NCI-H2196 treated with DMSO at 0.1 percent for 48 hours (cell line): ENCODE measurements at regions not wholly inside any gene's neighbourhood (a gene's known extent, or its start where the extent isn't known, plus 50 kb on each side); places are given as distances from the start of the nearest gene placed in this dataset.
"Not testable (repeated sequence)": the region's sequence is repeated elsewhere in the genome, so short reads cannot be mapped to it uniquely, and the experiment has no call there.

Experiments
- DNase-seq: peaks from one replicate; lab custom pipeline; 2025; ENCODE audit not compliant: unreplicated experiment; lab: John Stamatoyannopoulos, UW

GRCh38 chr5:30239331-30240022, 954.0 kb upstream of the CDH6 start:
- DNase-seq, result no peak

- no peak for DNase-seq
These were observed 956.3 kb upstream of the CDH6 start for GRCh38 chr5:30237189-30237588.

- DNase-seq, result no peak
These were observed 983.7 kb upstream of the CDH6 start for GRCh38 chr5:30209755-30210154.

DNA sequence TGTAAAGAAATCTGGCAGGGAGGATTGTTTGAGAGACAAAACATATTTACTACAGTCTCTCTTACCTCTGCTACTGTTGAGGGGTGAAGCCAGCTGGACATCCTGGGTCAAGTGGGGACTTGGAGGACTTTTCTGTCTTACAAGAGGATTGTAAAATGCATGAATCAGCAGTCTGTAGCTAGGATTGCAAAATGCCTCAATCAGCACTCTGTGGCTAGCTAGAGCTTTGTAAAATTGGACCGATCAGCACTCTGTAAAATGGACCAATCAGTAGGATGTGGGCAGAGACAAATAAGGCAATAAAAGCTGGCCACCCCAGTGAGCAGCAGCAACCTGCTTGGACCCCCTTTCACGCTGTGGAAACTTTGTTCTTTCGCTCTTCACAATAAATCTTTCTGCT, 995.8 kb upstream of the CDH6 start:
- no peak for DNase-seq

- DNase-seq, result no peak
These were observed 998.5 kb upstream of the CDH6 start for GRCh38 chr5:30195036-30195435.

GRCh38 chr5:30194595-30194994, 998.9 kb upstream of the CDH6 start:
- DNase-seq, result no peak

GRCh38 chr5:30183795-30184194, 1009.7 kb upstream of the CDH6 start:
- no peak for DNase-seq

GRCh38 chr5:30156156-30156555, 1037.3 kb upstream of the CDH6 start:
- DNase-seq, result no peak

DNA sequence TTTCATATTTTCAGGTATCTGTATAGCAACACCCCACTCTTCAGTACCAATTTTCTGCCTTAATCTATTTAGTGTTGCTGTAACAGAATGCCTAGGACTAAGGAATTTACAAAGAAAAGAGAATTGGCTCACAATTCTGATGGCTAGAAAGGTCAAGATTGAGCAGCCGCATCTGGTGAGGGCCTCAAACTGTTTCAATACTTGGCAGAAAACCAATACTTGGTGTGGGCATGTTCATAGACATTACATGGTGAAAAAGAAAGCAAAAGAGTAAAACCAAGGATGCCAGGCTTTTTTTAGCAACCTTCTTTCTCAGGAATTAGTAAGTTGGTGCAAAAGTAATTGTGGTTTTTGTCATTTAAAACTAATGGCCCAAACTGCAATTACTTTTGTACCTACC, 1041.1 kb upstream of the CDH6 start:
- no peak for DNase-seq

DNA sequence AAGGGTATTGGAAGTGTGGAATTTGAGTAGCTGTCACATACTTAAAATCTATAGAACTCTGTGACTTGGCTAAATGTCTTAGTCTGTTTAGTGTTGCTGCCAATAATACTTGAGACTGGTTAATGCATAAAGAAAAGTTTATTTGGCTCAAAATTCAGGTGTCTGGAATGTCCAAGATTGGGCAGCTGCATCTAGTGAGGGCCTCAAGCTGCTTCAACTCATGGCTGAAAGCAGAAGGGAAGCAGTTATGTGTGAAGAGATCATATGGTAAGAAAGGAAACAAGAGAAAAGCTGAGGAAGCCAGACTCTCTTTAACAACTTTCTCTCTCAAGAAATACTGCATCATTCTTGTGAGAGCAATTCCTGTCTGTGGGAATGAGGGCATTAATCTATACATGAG, 1043.3 kb upstream of the CDH6 start:
- DNase-seq, result no peak

DNA sequence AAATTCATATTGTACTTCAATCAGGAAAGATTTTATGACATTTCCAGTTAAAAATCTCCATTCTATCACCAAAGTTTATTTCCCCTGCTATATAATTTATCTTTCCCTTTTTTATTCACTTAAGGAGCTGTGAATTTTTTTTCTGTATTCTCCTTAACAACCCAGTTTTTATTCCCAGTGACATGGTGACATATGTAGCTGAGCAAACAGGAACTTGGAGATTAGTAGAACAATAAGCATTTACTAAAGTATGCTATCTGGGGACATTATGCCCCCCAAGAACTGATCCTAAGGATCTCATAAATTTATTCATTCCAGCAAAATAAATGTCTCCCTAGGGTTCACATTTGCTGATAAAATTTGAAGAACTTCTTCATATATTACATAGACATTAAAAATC, 1044.0 kb upstream of the CDH6 start:
- no peak for DNase-seq

DNA sequence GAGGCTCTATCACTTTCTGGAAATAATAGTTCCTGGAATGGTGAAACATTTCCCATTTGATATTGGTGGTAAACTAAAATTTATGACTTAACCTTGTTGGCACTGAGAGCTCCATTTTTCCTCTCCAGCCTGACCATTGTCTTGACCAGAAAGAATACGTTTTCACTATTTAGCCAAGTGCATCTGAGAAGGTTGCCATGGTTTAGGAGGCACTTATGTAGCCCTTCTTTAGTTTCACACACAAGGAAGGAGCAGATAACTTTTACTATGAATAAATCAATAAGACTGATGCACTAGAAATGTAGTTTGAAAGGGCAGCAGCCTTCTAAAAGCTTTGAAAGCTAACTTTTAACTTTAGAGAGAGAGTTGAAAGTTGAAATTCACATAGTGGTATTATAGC, 1045.5 kb upstream of the CDH6 start:
- no peak for DNase-seq

GRCh38 chr5:30144059-30144458, 1049.4 kb upstream of the CDH6 start:
- not testable (repeated sequence) for DNase-seq

- no peak for DNase-seq
These were observed 1051.1 kb upstream of the CDH6 start for GRCh38 chr5:30142432-30142831.

GRCh38 chr5:30121043-30121442, 1072.4 kb upstream of the CDH6 start:
- no peak for DNase-seq

DNA sequence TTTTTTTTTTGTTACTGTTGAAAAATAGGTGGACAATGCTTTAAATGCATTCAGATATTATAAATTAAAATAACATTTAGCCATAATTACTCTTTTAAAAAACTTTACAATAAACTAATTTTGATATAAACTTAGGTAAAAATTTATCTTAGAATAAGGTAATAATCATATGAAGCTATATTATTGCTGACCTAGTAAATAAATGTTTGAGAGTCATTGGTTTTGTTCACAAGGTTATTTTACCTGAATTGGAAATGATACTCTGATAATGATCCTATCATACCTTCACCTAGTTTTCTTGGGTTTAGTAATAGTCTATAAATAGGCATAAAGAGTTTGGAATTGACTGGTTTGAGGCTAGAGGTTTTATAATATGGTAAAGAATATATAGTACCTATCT, 1076.4 kb upstream of the CDH6 start:
- DNase-seq, result no peak

DNA sequence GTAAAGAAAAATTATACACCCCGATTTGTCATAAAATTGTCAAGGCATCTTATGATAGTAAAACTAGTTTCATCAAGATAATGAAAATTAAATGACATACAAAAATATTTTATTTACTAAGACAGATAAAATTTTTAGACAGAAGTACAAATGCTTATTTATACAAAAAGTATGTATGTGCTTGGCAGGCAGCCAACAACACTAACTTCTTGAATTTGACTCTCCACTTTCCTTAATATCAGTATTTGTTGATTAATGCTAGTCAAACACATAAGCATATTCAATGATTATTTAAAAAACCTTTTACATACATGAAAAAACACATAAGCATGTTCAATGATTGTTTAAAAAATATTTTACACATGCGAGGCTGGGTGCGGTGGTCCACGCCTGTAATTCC, 1079.9 kb upstream of the CDH6 start:
- DNase-seq, result no peak

DNA sequence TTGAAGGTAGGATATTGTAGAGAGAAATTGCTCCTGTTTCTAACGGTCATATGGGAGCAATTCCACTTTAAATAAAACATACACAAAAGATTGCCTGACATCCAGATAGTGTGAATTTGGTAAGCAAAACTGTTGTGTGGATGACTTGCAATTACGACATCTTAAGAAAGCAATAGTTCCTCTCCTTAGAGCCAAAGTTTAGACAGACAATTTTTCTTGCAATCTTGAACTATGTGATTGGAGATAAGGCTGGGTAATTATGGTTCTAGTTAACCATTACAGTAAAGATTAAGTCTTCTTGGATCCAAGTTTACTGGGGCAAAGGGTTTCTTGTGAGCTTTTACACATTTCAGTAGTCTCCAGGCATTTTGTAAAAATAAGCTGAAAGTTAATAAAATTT, 1080.6 kb upstream of the CDH6 start:
- DNase-seq, result no peak

GRCh38 chr5:30108051-30108450, 1085.4 kb upstream of the CDH6 start:
- no peak for DNase-seq

DNA sequence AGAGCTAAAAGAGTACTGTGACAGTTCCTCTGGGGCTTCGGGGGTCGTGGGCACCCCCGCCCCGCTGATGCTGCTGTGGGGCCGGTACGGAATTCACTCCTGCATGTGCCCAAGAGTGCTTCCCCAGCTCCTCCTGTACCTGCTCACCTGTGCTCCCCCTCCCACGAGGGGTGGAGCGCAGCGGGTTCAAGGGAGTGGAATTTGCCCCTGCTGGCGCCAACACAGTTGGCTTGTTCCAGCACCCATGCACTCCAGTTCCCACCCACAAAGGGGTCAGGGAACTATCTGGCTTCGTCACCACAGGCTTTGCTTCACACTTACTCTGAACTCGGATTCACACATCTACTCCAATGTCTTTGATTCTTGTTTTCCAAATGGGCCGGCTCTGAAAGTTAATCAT, 1086.9 kb upstream of the CDH6 start:
- DNase-seq, result no peak

DNA sequence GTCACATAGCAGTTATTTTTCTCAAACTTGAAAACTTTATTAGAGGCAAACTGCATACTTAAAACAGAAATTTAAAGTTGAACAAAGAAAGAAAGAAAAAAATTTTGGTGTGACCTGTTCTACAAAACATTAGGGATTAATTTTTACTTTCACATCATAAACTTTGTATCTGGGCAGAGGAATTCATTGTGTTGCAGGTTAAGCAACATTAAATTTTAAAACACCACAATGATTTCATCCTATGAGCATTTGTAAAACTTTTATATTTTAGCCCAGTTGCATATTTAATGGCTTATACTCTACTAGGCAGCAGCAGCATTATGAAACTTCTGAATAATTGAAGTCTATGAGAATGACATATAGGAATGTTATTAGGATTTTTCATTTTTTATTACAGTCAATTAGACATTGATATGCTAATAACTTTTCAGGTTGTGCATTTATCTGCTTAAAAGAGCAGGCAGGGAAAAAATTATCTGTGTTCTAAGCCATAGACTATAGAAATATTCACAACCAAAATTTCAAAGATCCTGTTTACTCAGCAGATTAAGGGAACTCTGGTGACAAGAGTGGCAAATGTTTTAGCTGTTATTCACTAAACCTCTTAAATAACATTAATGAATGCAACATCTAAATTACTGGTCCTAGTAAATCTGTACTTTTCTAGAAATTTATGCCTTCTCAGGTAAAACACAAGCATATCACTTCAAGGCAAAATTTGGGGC, 1088.5 kb upstream of the CDH6 start:
- no peak for DNase-seq

- DNase-seq, result no peak
These were observed 1089.9 kb upstream of the CDH6 start for GRCh38 chr5:30103452-30104202.
